Ishikawa (cell line): ENCODE measurements at regions not wholly inside any gene's neighbourhood (a gene's known extent, or its start where the extent isn't known, plus 50 kb on each side); places are given as distances from the start of the nearest gene placed in this dataset.

Experiments
- CEBPB ChIP-seq: IDR thresholded peaks from 2 replicates; pipeline ENCODE4 v1.6.1; 2012
- CREB1 ChIP-seq: IDR thresholded peaks from 2 replicates; pipeline ENCODE4 v1.6.1; 2012; ENCODE audit warnings: low read depth
- EGR1 ChIP-seq: IDR thresholded peaks from 2 replicates; pipeline ENCODE4 v1.6.1; 2012
- EP300 ChIP-seq: IDR thresholded peaks from 2 replicates; pipeline ENCODE4 v1.6.1; 2012; ENCODE audit warnings: borderline replicate concordance
- FOXM1 ChIP-seq: IDR thresholded peaks from 2 replicates; pipeline ENCODE4 v1.6.1; 2012; ENCODE audit warnings: low read depth, borderline replicate concordance
- MAX ChIP-seq: IDR thresholded peaks from 2 replicates; pipeline ENCODE4 v1.6.1; 2012
- NFIC ChIP-seq: IDR thresholded peaks from 2 replicates; pipeline ENCODE4 v1.6.1; 2012
- RAD21 ChIP-seq: IDR thresholded peaks from 2 replicates; pipeline ENCODE4 v1.6.1; 2012; ENCODE audit warnings: low read depth
- REST ChIP-seq: IDR thresholded peaks from 2 replicates; pipeline ENCODE4 v1.6.1; 2012; ENCODE audit warnings: low read depth, mild to moderate bottlenecking
- TAF1 ChIP-seq: IDR thresholded peaks from 2 replicates; pipeline ENCODE4 v1.6.1; 2012; ENCODE audit warnings: low read depth, mild to moderate bottlenecking
- TCF12 ChIP-seq: IDR thresholded peaks from 2 replicates; pipeline ENCODE4 v1.6.1; 2012; ENCODE audit warnings: low read depth
- TEAD4 ChIP-seq: IDR thresholded peaks from 2 replicates; pipeline ENCODE4 v1.6.1; 2012
- YY1 ChIP-seq: IDR thresholded peaks from 2 replicates; pipeline ENCODE4 v1.6.1; 2012; ENCODE audit warnings: low read depth
- ZBTB7A ChIP-seq: IDR thresholded peaks from 2 replicates; pipeline ENCODE4 v1.6.1; 2012; ENCODE audit warnings: low read depth
- TF ChIP-seq, protein P1 (sequence below): IDR thresholded peaks from 2 replicates; pipeline ENCODE4 v1.6.1; 2012

DNA sequence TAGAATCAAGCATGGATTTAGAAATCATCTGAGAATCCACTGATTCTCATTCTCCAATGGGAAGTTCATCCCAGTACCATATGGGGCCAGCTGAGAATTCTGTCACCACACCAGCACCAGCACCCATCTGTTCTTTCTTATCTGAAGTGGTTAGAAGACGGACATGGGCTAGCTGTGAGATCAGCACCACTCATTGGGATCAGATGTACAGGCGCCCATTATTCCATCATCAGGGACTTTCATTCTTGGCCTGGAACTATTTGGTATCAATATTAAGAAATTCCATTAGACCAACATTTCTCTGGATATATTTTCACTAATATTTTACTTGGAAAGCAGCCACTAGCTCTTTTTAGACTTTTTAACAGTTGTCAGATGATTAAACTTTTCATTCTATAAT, 185.9 kb upstream of the LINC00305 start:
- TF ChIP-seq TAF1 = no peak

DNA sequence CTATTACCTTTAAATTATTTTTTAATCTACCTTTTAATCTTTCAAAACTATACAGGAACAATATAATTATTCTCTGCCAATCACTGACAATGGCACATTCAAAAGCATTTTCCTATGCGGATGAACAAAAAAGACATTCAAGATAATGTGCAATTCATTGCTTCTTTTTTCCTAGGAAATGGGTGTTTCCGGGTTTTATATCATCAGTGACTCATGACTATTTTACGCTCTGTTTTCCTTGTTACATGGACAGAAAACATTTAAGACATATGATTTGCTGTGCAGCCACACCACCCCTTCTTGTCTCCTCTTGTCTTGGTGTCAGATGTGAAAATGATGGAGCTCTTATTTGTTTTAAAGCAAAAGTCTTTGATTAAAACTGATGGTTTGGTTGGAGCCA, 184.7 kb upstream of the LINC00305 start:
- no peak for TF ChIP-seq CEBPB
- no peak for TF ChIP-seq EP300
- no peak for TF ChIP-seq REST
- TF ChIP-seq ZBTB7A = no peak
- no peak for TF ChIP-seq TAF1
- no peak for TF ChIP-seq CREB1
- TF ChIP-seq NFIC = no peak
- TF ChIP-seq EGR1 = no peak

DNA sequence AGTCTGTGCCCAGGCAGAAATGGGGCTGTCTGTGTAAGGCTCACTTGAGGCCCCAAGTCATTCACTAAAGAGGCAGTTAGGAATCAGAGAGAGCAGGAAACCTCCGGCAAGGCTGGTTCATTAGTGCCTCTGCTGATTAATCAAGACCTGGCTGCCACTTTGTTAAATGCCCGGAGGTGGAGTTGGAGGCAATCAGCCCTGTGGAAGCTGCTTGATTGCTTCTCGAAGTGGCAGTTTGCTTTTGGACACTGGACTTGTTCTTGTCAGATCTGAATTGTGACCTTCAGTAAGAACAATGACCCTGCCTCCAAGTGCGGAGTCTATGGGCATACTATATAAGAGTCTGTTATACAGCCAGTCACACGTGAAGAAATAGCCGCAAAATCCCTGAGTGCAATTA, 183.9 kb upstream of the LINC00305 start:
- TF ChIP-seq EGR1 = no peak
- TF ChIP-seq MAX = no peak
- TF ChIP-seq TCF12 = no peak
- TF ChIP-seq CREB1 = no peak
- TF ChIP-seq NFIC = no peak
- no peak for TF ChIP-seq REST
- no peak for TF ChIP-seq RAD21
- TF ChIP-seq TAF1 = no peak
- no peak for TF ChIP-seq EP300
- TF ChIP-seq, protein P1, sequence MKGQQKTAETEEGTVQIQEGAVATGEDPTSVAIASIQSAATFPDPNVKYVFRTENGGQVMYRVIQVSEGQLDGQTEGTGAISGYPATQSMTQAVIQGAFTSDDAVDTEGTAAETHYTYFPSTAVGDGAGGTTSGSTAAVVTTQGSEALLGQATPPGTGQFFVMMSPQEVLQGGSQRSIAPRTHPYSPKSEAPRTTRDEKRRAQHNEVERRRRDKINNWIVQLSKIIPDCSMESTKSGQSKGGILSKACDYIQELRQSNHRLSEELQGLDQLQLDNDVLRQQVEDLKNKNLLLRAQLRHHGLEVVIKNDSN = no peak
- TF ChIP-seq YY1 = no peak
- no peak for TF ChIP-seq ZBTB7A
- no peak for TF ChIP-seq FOXM1
- no peak for TF ChIP-seq TEAD4
- TF ChIP-seq CEBPB = no peak

GRCh38 chr18:64331419-64331818, 182.5 kb upstream of the LINC00305 start:
- TF ChIP-seq FOXM1 = no peak
- TF ChIP-seq TAF1 = no peak
- TF ChIP-seq TEAD4 = no peak
- TF ChIP-seq MAX = no peak
- no peak for TF ChIP-seq REST
- TF ChIP-seq TCF12 = no peak
- no peak for TF ChIP-seq CEBPB
- TF ChIP-seq CREB1 = no peak
- TF ChIP-seq YY1 = no peak
- TF ChIP-seq, protein P1 = no peak
- no peak for TF ChIP-seq NFIC
- no peak for TF ChIP-seq RAD21
- no peak for TF ChIP-seq EP300
- TF ChIP-seq ZBTB7A = no peak
- TF ChIP-seq EGR1 = no peak

GRCh38 chr18:64330931-64331330, 182.0 kb upstream of the LINC00305 start:
- no peak for TF ChIP-seq REST
- no peak for TF ChIP-seq EP300
- no peak for TF ChIP-seq ZBTB7A
- TF ChIP-seq NFIC = no peak
- TF ChIP-seq TEAD4 = no peak
- TF ChIP-seq RAD21 = no peak
- TF ChIP-seq, protein P1 = no peak
- no peak for TF ChIP-seq TCF12
- TF ChIP-seq MAX = no peak
- TF ChIP-seq CREB1 = no peak
- no peak for TF ChIP-seq YY1
- no peak for TF ChIP-seq TAF1
- TF ChIP-seq FOXM1 = no peak
- no peak for TF ChIP-seq EGR1
- no peak for TF ChIP-seq CEBPB
